Fibroblast of pulmonary artery (primary cell): ENCODE measurements at regions not wholly inside any gene's neighbourhood (a gene's known extent, or its start where the extent isn't known, plus 50 kb on each side); places are given as distances from the start of the nearest gene placed in this dataset.

Source experiments
- DNase-seq: peaks from one replicate; pipeline ENCODE4 v3.0.0-alpha.2; 2010; ENCODE audit warnings: low read depth
- H3K4me3 ChIP-seq: replicated peaks from 2 replicates; pipeline ENCODE4 v1.5.1; 2011; ENCODE audit warnings: low read depth, mild to moderate bottlenecking, control low read depth, low read length, moderate library complexity
- CTCF ChIP-seq: IDR thresholded peaks from 2 replicates; pipeline ENCODE4 v1.5.1; 2011; ENCODE audit warnings: mild to moderate bottlenecking, control low read depth, low read length, inconsistent platforms; ENCODE audit errors: missing control alignments

- no peak overlapping the region for H3K4me3 ChIP-seq
- DNase-seq = no peak
- no peak for TF ChIP-seq CTCF
Measured at GRCh38 chr9:17906841-17907778, 328.2 kb downstream of the SH3GL2 start.

DNA sequence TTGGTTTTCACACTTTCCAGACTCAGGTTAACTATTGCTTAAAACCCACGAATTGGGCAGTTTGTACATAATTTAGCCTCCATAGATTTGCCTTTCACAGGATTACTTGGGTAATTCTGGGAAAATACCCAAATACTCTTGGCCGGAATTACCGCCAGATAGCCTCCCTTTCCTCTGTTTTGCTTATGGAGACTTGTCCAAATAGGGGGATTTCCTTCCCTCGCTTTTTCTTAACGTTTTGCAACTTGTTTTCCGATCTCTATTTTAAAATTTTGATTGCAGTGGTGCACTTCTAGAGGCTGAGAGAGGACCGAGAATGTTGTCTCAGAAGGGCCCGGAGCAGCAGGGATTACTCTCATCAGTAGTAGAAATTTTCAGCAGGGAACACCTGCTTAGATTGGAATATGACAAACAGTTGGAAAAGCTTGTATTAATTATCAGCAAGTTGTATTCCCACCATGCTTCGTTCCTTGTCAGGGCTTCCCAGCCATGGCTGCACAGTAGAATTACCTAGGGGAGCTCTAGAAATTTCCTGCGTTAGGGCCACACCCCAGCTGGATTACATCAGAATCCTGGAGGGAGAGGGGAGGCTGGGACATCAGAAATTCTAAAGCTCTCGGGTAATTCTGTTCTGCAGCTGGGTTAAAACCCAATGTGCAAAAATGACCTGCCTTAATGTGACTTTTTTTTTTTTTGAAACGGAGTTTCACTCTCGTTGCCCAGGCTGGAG is 329.1 kb downstream of the SH3GL2 start:
- TF ChIP-seq CTCF = no peak

GRCh38 chr9:17926246-17926645 is 347.4 kb downstream of the SH3GL2 start:
- TF ChIP-seq CTCF = no peak
- no peak overlapping the region for H3K4me3 ChIP-seq
- DNase-seq = no peak

More for the DNA sequence above, 329.1 kb downstream of the SH3GL2 start:
- DNase-seq = peak; percentile 36
- H3K4me3 ChIP-seq = no peak overlapping the region

DNA sequence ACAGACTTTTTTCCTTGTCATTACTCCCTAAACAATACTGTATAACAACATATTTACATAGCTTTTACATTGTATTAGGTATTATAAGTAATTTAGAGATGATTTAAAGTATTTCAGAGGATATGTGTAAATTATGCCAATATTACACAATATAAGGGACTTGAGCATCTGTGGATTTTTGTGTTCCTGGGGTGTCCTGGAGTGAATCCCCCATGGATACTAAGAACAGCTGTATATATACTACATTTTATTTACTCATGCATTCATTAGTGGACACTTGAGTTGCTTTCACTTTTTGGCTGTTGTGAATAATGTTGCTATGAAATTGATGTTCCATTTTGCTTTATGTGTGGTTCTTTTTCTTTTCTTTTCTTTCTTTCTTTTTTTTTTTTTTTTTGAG is 348.8 kb downstream of the SH3GL2 start:
- no peak for TF ChIP-seq CTCF
- no peak overlapping the region for H3K4me3 ChIP-seq
- no peak for DNase-seq

DNA sequence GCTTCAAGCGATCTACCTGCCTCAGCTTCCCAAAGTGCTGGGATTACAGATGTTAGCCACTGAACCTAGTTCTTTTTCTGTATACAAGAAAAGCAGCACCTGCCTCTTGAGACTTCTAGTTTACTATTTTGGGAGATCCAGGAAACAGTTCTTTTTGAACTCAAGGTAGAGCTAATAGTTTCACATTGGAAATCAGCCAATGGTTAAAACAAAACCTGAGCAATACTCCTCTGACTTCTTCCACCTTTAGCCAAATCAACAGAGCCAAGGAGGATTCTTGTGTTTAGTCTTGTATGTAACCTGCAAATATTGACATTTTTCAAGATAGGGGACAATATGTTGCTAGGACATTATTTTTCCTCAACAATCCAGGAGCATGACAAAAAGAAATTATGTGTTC is 349.4 kb downstream of the SH3GL2 start:
- H3K4me3 ChIP-seq = no peak overlapping the region
- no peak for TF ChIP-seq CTCF
- no peak for DNase-seq

GRCh38 chr9:17928768-17929167 is 349.9 kb downstream of the SH3GL2 start:
- DNase-seq = no peak
- TF ChIP-seq CTCF = no peak
- no peak overlapping the region for H3K4me3 ChIP-seq
